H4 (cell line): ENCODE measurements at regions not wholly inside any gene's neighbourhood (a gene's known extent, or its start where the extent isn't known, plus 50 kb on each side); places are given as distances from the start of the nearest gene placed in this dataset.

Experiments used
- DNase-seq: peaks from one replicate; pipeline ENCODE4 v3.0.0-alpha.2; 2015; ENCODE audit warnings: low spot score

DNA sequence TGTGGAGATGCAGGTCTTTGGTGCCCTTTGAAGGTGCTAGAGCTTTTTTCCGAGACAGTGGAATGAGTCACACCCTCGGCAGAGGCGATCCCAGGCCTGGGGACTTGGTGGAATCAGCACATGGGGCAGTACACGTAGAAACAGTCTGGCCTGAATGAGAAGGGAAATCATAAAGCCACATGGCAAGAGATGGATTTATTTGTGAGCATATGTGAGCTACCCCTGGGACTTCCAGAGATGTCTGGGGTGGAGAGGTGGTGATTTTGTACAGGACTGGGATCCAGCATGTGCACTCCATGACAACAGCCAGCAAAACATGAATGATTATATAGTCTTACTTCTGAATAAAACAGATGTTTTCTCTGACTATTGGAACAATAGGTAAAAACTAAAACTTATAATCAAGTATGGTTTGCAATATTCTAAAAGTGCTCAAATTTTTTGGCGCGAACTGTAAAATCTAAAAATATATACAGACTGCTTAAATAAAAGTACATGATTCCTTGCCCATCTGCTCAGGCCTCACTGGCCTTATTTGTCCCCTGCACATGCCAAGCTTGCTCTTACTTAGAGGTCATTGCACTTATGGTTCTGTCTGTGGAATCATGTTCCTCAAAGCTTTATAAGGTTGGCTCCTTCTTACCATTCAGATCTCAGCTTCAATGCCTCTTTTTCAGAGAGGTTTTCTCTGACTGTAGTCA, 54.7 kb upstream of the SMARCA2 start:
- no peak for DNase-seq

DNA sequence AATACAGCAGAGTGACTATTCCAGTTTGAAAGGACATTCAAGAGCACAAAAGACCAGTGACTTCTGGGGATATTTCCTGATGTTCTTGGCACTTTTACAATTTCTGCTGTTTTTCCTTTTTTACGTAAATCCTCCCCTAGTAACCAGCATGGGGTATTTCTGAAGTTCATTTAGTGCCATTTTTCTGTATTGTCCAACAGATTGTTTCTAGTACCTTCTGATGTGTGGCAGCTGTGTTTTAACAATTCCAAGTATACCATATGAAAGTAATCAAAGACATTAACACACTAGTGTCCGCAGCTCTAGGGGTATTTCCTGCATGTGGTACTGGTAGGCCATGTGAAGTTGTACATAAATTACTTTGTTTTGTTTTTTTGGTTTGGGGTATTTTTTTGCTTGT, 53.0 kb upstream of the SMARCA2 start:
- DNase-seq, result no peak

DNA sequence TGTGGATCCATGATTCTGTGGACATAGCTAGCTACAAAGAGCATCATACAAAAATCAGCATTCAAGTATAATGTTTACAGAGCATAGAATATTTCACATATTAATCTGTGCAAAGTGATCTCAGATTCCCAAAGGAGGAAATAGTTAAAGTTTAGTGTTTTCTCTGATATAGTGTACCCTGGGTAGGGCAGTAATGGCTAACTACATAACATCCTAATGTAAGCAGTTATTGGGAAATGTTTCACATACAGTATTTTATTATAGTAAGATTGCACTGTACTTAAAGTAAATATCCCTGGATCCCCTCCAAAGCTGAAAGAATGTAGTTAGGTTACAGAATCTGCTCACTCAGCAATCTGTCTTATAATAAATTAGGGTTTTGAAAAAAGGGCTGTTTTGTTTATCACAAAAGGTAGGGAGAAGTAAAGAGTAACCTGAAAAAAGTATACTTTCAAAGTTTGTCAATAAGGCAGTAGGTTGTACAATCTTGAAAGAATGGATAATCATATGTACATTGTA, 52.5 kb upstream of the SMARCA2 start:
- DNase-seq, result no peak

DNA sequence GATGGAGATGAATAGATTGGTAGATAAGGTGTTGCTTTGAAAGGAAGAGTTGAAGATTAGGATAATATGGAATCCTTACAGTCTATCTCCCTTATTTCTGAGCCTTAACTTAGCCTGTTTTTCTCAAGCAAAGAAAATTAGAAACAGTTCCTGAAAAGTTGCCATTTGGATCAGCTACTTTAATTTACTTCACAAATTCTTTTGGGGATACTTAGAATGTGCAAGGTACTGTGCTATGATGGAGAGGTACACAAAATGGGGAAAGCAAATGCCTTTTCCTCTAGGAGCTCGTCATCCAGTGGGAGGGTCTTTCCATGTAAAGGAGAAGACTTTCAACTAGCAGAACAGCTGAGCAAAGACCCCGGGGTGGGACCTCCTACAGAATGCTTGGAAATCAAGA, 51.1 kb upstream of the SMARCA2 start:
- DNase-seq, result no peak
